ENCODE measurements at regions not wholly inside any gene's neighbourhood (a gene's known extent, or its start where the extent isn't known, plus 50 kb on each side); places are given as distances from the start of the nearest gene placed in this dataset.

DNA sequence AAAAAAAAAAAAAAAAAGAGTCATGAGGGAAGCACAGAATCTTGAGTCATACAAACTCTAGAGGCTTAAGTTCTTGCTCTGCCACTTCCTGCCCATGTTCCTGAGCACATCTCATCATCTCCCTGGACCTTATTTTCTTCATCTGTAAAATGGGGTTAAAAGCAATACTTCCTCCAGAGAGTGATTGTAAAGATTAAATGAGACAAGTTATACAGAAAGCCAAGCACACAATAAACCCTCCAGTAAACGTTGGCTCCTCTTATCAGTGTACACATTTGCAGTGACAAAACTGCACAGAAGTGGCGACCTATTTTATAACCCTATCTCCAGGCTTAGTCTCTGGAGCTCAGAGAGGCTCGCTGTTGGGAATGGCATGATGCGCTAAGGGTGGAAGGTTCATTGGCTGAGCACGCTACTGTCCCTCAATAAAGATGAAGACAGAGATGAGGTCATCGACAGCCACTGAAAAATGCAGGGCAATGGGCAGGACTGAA lies 82.1 kb downstream of the RRAGC start:
- BruUV-seq (replicated peaks): no TSS peak
- Histone ChIP-seq H3K27ac (ENCODE audit: extremely low read depth, low read depth, low read length) (no peak overlapping the region), H3K79me2 (ENCODE audit: control insufficient read depth, insufficient read depth, low read length) (no peaks in the 10 kb centered on the region), H3K9me3 (replicated peaks; ENCODE audit: control insufficient read depth, insufficient read depth, low read depth, low read length) (no peaks in the 10 kb centered on the region), H3K4me1 (replicated peaks in 1 of 2; ENCODE audit: control insufficient read depth in 2 of 2, insufficient read depth in 2 of 2, low read length in 2 of 2) (peaks cover 7 to 16% of the 10 kb centered on the region in 2 experiments; a peak in 4 of 5 replicates), H3K4me3 (no peak overlapping the region), H3K36me3 (ENCODE audit: control insufficient read depth, insufficient read depth, low read length) (no peaks in the 10 kb centered on the region), H3K9ac (ENCODE audit: insufficient read depth in 1 of 2, low read depth in 2 of 2, low read length in 2 of 2) (no peak overlapping the region), H3K9me1 (ENCODE audit: control insufficient read depth, insufficient read depth, low read length) (peaks cover 4% of the 10 kb centered on the region), H4K20me1 (replicated peaks; ENCODE audit: control insufficient read depth, insufficient read depth, low read length) (no peaks in the 10 kb centered on the region), H3K27me3 (ENCODE audit: control insufficient read depth in 2 of 2, insufficient read depth in 2 of 2, low read length in 2 of 2) (no peaks in the 10 kb centered on the region), H2AFZ (ENCODE audit: low read depth, low read length) (peak overlapping the region; percentile 56; the same call in 1 of the 2 replicates), H3K4me2 (ENCODE audit: insufficient read depth, low read length) (peak overlapping the region; percentile 48; the same call in 1 of the 2 replicates)
- POLR2A ChIA-PET: interaction anchor here (0.6 to 2.2 kb wide), 11 partner anchors 9 to 1951 kb away, joined by 3 to 9 read pairs (median 4); no protein-coding TSS in a partner anchor
- in situ Hi-C loops (cut with MboI): no loop called here
- DNase-seq (ENCODE audit: extremely low read depth in 1 of 4, low spot score in 3 of 4): peak; percentile 45 to 79 (median 58)
- intact Hi-C loops (cut with micrococcal nuclease): no loop called here
- ATAC-seq: peak; percentile 82
- CTCF ChIA-PET (ENCODE audit: low intra/inter-chr PET ratio): no interaction called here
- 0% methylated on average over 6 of the region's 6 CpGs for WGBS (ENCODE audit: insufficient coverage, low coverage, missing lambda C conversion rate)
- FAIRE-seq: peak; percentile 89
- TF ChIP-seq, protein P1, sequence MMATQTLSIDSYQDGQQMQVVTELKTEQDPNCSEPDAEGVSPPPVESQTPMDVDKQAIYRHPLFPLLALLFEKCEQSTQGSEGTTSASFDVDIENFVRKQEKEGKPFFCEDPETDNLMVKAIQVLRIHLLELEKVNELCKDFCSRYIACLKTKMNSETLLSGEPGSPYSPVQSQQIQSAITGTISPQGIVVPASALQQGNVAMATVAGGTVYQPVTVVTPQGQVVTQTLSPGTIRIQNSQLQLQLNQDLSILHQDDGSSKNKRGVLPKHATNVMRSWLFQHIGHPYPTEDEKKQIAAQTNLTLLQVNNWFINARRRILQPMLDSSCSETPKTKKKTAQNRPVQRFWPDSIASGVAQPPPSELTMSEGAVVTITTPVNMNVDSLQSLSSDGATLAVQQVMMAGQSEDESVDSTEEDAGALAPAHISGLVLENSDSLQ (IDR thresholded peaks at IDR 0.05): peak; percentile 31; the same call in 1 of the 2 replicates
- TF ChIP-seq CBX1 (IDR thresholded peaks at IDR 0.05; ENCODE audit: low read depth) (peak; percentile 68), ZEB2 (IDR thresholded peaks at IDR 0.05) (0 out of 2 replicates have a peak, but pooled peaks have one; percentile 33), RBM25 (IDR thresholded peaks at IDR 0.05; ENCODE audit: low read depth, low read length, severe bottlenecking) (peak; percentile 91), SMARCA4 (IDR thresholded peaks at IDR 0.05) (peak; percentile 81), JUND (IDR thresholded peaks at IDR 0.05; ENCODE audit: borderline replicate concordance, low read depth, low read length) (peak; percentile 59), JUND (tag; IDR thresholded peaks at IDR 0.05; ENCODE audit: borderline replicate concordance, low read depth, low read length) (peak; percentile 84), ATF1 (CRISPR knock-in tag; IDR thresholded peaks at IDR 0.05) (no peak), ATF1 (tag; IDR thresholded peaks at IDR 0.05) (peak; percentile 48; the same call in 1 of the 2 replicates), RAD21 (CRISPR knock-in tag; conservative IDR thresholded peaks at IDR 0.05 in 1 of 2, IDR thresholded peaks at IDR 0.05 in 1 of 2) (0 out of 4 replicates have a peak, but pooled peaks of 1 of the 2 experiments have one; percentile 8), NFIC (IDR thresholded peaks at IDR 0.05) (no peak), ATF7 (IDR thresholded peaks at IDR 0.05) (peak; percentile 89), XRCC3 (IDR thresholded peaks at IDR 0.05) (no peak), CBFA2T3 (IDR thresholded peaks at IDR 0.05) (peak; percentile 83)
- TF ChIP-seq, protein P2, sequence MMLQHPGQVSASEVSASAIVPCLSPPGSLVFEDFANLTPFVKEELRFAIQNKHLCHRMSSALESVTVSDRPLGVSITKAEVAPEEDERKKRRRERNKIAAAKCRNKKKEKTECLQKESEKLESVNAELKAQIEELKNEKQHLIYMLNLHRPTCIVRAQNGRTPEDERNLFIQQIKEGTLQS (IDR thresholded peaks at IDR 0.05): peak; percentile 90
- TF ChIP-seq, protein P2 (CRISPR knock-in tag; conservative IDR thresholded peaks at IDR 0.05): no peak; the same call in 1 of the 2 replicates
- TF ChIP-seq, protein P3, sequence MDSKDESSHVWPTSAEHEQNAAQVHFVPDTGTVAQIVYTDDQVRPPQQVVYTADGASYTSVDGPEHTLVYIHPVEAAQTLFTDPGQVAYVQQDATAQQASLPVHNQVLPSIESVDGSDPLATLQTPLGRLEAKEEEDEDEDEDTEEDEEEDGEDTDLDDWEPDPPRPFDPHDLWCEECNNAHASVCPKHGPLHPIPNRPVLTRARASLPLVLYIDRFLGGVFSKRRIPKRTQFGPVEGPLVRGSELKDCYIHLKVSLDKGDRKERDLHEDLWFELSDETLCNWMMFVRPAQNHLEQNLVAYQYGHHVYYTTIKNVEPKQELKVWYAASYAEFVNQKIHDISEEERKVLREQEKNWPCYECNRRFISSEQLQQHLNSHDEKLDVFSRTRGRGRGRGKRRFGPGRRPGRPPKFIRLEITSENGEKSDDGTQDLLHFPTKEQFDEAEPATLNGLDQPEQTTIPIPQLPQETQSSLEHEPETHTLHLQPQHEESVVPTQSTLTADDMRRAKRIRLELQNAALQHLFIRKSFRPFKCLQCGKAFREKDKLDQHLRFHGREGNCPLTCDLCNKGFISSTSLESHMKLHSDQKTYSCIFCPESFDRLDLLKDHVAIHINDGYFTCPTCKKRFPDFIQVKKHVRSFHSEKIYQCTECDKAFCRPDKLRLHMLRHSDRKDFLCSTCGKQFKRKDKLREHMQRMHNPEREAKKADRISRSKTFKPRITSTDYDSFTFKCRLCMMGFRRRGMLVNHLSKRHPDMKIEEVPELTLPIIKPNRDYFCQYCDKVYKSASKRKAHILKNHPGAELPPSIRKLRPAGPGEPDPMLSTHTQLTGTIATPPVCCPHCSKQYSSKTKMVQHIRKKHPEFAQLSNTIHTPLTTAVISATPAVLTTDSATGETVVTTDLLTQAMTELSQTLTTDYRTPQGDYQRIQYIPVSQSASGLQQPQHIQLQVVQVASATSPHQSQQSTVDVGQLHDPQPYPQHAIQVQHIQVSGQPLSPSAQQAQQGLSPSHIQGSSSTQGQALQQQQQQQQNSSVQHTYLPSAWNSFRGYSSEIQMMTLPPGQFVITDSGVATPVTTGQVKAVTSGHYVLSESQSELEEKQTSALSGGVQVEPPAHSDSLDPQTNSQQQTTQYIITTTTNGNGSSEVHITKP (IDR thresholded peaks at IDR 0.05; ENCODE audit: partially characterized antibody): no peak
- TF ChIP-seq, protein P4, sequence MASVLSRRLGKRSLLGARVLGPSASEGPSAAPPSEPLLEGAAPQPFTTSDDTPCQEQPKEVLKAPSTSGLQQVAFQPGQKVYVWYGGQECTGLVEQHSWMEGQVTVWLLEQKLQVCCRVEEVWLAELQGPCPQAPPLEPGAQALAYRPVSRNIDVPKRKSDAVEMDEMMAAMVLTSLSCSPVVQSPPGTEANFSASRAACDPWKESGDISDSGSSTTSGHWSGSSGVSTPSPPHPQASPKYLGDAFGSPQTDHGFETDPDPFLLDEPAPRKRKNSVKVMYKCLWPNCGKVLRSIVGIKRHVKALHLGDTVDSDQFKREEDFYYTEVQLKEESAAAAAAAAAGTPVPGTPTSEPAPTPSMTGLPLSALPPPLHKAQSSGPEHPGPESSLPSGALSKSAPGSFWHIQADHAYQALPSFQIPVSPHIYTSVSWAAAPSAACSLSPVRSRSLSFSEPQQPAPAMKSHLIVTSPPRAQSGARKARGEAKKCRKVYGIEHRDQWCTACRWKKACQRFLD (CRISPR knock-in tag; IDR thresholded peaks at IDR 0.05): no peak

All from K562 (cell line).